Dermis microvascular lymphatic vessel endothelial cell (primary cell): ENCODE measurements at regions not wholly inside any gene's neighbourhood (a gene's known extent, or its start where the extent isn't known, plus 50 kb on each side); places are given as distances from the start of the nearest gene placed in this dataset.
"Not testable (repeated sequence)": the region's sequence is repeated elsewhere in the genome, so short reads cannot be mapped to it uniquely, and the experiment has no call there.

Experiments used
- DNase-seq, 2 donors: peaks; one replicate each; pipeline versions ENCODE4 v3.0.0 to v3.0.0-alpha.2; 2010; ENCODE audit warnings: low read depth in 2 of 2

DNA sequence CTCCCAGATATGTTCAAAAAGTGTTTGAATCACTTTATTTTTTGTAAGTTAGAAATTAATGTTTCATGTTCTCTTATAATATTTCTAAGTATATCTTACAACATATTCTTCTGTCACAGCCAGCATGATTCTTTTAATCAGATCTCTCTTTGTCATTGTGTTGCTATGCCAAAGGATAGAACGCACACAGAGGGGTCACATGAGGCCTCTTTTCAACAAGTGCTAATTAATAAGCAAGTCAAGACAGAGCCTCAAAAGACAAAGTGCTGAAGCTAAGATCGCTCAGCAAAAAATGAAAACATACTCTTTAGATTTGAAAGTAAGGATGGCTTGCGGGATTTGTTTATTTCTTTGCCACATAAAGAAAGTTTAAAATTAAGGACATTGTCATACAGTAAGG, 508.8 kb upstream of the PTCHD4 start:
- DNase-seq: no peak

DNA sequence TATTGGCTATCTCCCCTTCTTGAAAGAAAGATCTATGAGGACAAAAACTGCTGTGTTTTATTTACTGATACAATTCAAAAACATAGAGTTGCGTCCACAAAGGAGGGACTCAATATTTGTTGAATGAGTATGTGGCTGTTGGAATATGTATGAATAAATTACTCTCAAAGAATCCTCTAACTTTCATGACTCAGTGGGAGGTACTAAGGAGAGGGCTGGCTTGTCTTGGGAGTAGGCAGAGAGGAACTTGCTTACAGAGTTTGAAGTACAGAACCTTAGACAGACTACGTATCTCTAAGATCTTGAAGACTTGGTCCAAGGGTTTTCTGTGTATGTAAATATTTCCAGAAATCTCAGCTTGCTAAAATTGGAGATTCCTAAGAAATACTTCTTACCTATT, 504.0 kb upstream of the PTCHD4 start:
- DNase-seq: no peak

DNA sequence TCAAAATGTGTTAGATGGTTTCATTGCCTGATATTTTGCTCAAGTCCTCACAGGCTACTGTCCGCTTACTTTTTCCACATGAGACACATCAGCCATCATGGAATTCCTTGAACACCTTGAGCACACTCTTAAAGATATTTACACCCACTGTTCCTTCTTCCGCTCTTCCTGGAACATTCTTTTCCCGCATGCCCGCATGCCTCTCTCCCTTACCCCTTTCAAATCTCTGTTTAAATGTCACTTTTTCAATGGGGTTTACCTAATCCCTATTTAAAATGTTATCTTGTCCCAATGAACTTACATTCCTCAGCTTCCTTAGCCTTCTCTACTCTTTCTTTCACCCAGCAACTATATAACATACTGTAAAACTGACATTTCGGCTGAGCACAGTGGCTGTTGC, 503.3 kb upstream of the PTCHD4 start:
- DNase-seq: no peak

DNA sequence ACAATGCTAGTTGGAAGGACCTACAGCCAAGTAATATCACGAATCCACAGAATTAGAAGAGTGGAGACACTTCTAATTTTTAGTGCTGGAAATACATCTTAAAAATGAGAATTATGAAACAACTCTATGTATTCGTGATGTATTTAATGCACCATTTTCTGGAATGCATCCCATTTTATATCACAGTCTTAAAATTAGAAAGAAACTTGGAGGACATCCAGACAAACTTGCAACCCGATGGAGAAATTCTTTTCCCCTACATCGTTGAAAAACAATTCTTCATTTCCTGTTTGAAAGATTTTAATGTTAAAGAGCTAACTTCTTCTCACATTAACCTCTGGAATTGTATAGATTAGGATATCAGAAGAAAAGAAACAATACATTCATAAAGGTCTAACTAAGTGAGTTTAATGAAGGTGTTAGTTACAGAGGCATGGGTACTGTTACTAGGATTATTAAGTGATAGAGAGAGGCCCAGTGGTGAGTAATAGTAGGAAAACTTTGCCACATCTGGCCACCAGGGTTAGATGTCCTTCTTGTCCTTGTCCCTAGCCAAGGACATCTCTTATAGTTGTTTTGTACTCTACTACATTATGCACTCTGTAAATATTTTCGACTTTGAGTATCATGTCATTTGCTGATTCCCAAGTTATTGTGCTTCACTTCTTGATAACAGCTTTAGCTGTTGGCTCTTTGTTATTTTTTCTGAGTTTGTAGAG, 502.4 kb upstream of the PTCHD4 start:
- DNase-seq: no peak

DNA sequence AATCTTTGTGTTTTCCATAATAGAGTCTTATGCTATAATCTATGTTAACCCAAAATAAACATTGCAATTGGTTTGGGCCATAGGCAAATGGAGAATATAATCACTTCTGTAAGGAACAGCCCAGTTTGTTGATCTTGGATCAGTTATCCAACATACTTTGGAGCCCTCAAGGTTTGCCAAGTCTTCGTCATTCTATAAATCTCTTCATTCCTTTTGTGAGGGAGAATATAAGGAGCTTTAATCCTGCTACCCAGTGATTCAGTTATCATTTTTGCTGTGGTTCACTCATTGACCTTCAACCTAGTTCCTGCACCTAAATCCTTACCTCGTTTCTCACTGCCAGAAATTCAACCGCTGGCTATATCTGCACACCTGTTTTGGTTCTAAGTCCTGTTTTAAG, 500.3 kb upstream of the PTCHD4 start:
- DNase-seq: no peak

DNA sequence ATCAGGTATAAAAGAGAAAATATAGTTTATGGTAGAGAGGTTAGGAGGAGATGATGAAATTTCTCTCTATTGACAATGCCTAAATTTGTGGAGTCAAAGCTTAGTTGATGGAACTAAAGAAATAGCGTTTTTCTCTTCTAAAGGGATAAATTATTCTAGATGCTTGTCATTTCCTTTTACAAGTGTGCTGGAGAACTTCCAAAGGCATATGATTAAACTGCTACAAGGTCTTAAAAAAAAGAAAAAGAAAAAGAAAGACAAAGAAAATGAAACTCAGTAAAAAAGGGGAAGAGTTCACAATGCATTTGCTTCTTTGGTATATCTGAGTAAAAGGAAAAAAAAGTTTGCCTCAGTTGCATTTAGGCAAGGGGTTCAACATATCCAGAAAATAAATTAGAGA, 499.8 kb upstream of the PTCHD4 start:
- DNase-seq: no peak

DNA sequence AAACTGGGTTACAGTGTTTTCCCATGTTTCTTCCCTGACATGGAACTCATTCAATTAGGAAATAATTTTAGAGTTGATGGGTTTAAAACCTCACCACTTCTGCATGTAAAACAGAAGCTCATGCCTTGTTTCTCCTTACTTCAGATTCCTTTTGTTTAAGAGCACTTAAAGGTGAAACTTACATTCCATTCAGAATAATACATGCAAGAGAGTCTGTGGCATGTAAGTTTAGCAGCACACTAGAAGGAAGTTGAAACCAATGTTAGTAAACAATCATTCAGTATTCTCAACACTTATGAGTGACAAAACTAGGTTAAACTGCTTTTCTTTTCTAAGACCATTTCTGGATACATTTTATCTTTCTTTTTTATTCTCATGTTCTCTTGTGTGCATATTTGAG, 495.6 kb upstream of the PTCHD4 start:
- no peak for DNase-seq

DNA sequence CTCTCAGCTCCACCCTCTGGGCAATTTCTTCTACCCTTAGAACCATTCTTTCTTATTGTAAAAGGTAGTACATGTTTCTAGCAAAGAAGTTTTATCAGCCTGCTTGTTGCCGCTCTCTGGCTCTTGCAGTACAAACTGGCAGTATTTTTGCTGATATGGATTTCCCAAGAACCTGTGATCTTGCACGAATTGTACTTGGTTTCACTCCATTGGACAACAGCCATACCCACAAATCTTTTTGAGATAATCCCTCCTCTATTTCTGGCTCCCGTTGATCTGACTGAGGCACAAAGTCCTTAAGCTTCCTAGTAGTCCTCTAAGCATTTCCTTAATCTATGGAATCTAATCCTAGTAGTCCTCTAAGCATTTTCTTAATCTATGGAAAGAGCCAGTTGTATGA, 487.0 kb upstream of the PTCHD4 start:
- DNase-seq: no peak

DNA sequence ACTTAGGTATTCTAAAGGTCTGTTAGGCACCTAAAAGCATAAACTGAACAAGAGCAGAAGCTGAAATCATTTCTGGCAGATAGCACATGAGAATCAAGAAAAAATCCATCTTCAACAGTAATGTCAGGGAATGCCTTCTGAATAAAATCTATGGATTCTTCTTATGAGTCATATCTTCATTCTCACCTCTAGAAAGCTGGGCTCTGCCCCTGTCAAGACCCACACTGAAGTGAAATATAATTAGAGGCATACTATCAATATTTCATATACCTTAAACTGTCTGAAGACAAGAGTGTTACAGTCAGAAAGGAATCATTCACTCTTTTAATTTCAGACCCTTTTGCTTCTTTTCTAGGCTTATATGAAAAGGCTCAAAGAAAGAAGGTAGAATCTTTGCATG, 485.8 kb upstream of the PTCHD4 start:
- DNase-seq: no peak

DNA sequence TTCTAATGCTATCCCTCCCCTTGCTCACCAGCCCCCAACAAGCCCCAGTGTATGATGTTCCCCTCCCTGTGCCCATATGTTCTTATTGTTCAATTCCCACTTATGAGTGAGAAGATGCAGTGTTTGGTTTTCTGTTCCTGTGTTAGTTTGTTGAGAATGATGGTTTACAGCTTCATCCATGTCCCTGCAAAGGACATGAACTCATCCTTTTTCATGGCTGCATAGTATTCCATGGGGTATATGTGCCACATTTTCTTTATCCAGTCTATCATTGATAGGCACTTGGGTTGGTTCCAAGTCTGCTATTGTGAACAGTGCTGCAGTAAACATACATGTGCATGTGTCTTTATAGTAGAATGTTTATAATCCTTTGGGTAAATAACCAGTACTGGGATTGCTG, 480.2 kb upstream of the PTCHD4 start:
- not testable (repeated sequence) for DNase-seq

DNA sequence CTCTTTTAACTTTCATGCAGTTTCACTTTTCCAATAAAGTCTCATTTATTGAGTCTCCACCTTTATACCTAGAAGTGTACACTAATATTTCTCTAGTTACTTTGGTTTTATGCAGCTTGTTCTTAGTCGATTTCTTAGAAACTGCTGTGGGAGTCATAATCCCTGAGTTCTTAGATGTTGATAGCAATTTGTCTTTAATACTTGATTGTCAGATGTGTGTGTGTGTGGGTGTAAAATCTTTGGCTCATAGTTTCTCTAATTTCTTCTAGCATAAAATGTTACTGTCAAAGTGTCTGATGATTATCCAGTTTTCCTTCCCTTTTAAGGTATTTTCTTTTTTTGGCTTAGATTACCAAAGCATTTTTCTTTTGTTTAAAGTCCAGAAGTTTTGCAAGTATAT, 473.8 kb upstream of the PTCHD4 start:
- no peak for DNase-seq

DNA sequence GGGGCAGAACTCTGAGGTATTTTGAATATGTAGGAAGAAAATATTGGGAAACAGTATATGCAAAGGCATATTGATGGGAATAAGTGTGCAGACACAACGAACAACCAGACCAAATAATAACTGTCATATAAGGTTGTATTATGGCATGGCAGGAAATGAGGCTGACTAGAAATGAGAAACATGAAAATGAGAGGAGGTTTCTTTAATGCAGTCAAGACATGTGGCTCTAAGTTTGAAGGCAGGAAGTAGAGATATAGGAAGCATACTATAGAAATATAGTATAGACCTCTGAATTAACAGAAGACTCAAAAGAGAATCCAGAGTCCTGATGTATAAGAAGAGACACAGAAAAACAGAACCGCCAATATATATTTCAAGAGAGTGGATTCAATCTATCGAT, 459.7 kb upstream of the PTCHD4 start:
- DNase-seq: no peak

DNA sequence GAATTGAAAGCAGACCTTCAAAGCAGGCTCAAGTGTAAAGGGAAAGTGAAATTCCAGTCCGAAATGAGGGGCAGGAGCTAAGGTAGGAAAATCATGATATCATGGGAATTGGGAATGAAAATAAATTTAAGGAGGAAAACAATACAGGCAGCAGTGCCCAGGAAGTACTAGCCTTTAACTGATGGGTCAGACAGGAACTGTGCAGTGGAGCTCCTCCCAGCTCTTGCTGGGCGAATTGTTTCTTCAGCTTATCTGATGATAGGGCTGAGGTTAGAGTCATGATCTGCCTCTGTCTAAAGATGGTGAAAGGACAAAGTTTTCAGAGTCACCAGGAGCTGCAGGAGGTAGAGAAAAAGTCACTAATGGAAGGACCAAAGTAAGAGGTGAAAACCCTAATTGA, 457.9 kb upstream of the PTCHD4 start:
- no peak for DNase-seq

DNA sequence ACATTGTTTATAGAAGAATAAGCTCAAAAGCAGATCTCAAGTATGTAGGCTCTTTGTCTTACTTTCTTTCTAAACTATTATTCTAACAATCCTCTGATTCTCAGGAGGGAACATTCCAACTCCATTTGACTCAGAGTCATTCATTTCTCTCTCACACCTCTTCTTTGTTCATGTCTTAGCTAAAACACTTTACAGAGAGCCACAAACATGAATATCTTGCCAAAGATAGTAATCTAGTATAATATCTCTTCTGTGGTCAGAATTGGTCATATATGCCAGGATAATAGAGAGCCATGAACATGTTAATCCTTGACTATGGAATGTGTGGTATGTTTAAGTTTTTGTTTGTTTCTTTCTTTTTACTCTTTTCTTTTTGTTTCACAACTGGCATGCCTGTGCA, 456.0 kb upstream of the PTCHD4 start:
- DNase-seq: no peak

DNA sequence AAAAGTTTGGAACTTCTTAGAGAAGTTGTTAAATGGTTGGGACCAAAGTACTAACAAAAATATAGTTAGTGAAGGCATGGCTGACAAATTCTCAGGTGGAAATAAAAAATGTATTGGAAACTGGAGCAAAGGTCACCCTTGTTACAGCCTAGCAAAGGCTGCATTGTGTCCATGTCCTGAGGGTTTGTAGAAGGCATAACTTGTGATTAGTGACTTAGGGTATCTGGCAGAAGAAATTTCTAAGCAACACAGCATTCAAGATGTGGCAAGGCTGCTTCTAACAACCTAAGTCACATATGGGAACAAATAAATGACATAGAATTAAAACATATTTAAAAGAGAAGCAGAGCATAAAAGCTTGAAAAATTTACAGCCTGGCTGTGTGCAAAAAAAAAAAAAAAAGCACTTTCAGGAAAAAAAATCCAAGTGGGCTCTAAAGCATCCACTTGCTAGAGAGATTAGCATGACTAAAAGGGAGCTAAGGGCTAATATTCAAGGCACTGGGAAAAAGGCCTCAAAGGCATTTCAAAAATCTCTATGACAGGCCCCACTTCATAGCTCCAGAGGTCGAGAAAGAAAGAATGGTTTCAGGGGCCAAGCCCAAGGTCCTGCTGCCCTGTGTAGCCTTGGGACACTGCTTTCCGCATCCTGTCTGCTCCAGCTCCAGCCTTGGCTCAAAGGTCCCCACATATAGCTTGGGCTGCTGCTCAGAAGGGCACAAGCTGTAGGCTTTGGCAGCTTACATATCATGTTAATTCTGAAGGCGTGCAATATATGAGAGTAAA, 453.2 kb upstream of the PTCHD4 start:
- no peak for DNase-seq

DNA sequence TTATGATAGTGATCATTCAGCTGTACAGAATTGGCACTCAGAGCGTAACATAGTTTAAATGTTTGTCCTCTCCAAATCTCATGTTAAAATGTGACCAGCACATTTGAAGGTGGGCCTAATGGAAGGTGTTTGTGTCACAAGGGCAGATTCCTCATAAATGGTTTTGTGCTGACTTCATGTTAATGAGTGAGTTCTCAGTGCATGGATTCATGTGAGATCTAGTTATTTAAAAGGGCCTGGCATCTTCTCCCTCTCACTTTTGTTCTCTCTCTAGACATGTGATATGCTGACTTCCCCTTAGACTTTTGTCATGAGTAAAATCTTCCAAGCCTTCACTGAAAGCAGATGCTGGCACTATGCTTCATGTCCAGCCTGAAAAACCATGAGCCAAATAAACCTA, 452.4 kb upstream of the PTCHD4 start:
- no peak for DNase-seq

DNA sequence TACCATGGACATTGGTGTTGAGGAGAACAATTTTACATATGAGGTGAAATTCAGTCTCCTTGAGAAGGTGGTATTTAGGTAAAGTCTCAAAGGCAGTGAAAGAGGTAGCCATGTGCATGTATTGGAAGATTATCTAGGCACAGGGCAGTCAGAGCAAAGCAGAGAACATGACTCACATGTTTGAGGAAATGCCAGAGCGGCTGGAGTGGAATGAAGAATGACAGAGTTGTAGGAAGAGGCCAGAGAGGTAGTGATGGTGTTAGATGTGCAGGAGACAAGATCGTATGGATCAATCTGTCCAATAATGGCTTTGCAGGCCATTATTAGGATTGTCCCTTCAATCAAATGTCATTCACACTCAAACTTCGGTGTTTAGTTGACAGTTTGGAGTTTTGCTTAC, 449.4 kb upstream of the PTCHD4 start:
- peak in 1 of 2 donors; percentile 21 for DNase-seq

DNA sequence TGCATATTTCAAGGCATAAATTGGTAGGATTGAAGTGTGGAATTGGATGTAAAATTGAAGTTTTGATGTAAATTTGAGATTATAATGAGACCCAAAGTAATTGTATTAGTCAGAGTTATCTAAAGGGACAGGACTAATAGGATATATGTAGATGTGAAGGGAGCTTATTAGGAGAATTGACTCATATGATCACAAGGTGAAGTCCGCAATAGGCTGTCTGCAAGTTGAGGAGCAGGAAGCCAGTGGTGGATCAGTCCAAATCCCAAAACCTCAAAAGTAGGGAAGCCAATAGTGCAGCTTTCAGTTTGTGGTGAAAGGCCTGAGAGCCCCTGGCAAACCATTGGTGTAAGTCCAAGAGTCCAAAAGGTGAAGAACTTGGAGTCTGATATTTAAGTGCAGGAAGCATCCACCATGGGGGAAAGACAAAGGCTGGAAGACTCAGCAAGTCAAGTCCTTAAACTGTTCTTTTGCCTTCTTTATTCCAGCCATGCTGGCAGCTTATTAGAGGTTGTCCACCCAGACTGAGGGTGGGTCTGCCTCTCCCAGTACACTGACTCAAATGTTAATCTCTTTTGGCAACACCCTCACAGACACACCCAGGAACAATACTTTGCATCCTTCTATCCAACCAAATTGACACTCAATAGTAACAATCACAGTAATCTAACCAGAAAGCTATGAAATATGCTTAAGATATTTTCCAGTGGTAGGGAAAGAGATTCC, 442.6 kb upstream of the PTCHD4 start:
- no peak for DNase-seq

DNA sequence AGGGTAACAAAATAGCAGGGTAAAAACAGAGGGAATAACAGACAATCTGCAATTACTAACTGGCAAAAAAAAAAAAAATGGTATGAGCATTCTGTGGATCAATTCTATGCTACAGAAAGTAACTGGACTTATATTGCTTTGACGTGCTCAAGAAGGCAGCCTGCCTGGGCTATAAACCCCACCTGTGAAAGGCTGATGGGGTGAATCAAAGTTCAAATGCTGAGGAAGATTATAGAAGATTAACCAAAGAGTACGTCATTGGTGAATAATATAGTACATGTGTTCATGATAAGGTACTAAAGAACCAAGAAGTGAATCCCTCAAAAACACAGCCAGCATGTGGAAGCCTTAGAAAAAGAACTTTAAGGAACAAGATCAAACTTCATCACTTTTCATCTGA, 441.9 kb upstream of the PTCHD4 start:
- no peak for DNase-seq

DNA sequence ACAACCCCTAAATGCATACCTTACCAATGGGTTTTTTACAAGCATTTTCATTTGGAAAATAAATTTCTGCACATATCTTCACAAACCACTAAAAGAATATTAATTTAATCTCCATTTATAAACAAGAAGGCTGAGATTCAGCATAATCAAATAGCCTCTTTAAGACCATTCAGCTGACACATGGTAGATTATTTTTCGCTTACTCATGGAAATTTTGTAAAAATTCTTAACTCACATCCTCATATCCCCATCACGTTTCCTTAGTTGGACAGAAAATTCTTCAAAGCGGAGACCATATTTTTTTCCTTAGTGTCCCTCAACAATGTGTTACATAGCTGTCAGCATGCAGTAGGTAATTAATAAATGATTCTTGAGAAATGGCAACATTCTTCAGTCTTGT, 439.6 kb upstream of the PTCHD4 start:
- no peak for DNase-seq

DNA sequence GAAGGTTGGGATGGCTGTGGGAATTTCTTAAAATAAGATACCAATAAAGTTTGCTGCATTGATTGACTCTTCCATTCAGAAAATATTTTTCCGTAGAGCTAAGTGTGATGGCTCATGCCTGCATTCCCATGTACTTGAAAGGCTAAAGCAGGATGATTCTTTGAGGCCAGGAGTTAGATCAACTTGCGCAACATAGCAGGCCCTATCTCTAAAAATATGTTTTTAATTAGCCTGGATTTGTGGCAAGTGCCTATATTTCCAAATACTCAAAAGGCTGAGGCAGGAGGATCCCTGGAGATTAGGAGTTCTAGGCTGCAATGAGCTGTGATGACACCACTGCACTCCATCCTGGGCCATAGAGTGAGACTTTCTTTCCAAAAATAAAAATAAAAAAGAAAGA, 431.2 kb upstream of the PTCHD4 start:
- no peak for DNase-seq

DNA sequence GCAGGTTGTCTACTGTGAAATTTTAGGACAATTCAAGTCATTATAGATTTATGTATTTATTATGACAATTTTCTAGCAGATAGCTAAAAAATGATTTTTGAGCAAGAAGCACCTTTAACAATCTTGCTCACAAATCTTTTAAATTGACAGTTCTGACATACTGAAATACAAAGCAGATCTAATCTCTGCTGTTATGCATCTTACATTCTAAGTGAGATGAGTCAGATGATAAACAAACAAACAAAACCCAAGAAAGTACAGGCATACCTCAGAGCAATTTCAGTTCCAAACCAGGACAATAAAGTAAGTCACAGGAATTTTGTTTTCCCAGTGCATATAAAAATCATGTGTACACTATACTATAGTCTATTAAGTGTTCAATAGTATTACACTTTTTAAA, 430.7 kb upstream of the PTCHD4 start:
- no peak for DNase-seq

DNA sequence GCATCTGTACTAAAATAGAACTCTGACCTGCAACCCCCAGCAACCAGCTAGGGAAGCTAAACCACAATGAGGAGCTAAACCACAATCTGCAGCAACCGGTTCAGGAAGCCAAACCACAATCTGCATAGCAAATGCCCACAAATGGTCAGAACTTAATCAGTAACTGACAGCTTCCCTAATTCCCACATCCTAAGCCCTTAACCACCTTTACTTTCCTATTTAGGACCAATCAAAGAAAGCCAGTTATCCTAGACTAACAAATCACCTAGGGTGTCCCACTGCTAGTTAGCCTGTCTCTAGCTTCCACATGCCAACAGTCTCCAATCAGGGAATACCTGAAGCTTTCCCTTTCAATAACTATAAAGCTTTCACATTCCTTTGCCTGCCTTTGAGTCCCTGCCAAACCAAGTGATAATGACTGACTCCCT, 424.6 kb upstream of the PTCHD4 start:
- no peak for DNase-seq
